ENCODE measurements at regions not wholly inside any gene's neighbourhood (a gene's known extent, or its start where the extent isn't known, plus 50 kb on each side); places are given as distances from the start of the nearest gene placed in this dataset.

DNA sequence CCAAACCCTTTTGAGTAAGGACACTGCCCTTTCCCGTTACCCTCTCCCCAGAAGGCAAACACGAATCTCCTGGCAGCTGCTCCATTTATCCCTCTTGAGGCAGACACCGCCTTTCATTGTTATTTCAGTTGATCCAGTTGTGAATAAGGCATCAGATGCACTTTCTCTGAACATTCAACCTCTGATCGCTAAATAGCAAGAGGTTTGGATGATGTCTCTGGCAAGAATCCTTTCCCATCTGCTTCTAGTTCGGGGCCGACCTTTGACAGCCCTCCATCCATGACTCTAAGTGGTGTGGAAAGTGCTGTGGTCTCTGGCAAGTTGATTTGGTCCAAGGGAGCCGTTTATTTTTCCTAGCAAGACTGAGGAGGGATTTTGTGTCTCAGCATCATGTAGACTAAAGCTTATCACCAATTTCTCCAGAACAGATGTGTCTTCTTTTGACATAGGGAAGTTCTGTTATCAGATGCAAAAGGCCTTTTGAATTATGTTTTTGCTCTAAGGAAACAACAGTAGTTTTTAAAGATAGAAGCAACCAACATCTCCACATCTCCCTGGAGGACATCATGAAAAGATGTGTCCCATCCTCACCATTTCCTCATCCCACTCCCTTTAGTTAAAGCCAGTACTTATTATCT, 123.6 kb downstream of the CCDC34 start:
- no peaks in the 10 kb centered on the region for H3K9me3 ChIP-seq (ENCODE audit: control insufficient read depth, insufficient read depth, low read length)

DNA sequence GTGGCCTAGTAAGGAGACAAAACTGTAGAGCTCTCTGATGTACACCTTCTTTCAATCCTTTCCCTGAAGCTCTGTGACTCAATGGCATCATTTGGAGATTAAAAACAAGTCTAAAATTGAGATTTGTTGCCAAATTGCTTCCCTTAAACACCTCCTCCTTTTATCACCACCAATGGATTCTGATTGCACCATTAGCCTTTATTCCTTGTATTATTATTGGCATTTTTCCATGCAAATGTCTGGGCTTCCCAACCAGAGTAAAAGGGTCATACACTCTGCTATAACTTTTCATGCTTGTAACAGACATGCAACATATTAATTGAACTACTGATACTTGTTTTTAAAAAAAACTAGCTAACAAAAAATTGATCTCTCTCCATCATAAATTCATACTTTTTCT, 124.2 kb downstream of the CCDC34 start:
- Histone ChIP-seq H3K4me3 (ENCODE audit: low read length) (no peak overlapping the region), H3K9me3 (ENCODE audit: control insufficient read depth, insufficient read depth, low read length) (no peaks in the 10 kb centered on the region), H3K27me3 (ENCODE audit: control insufficient read depth, insufficient read depth, low read length) (no peaks in the 10 kb centered on the region), H3K27ac (ENCODE audit: low read length) (no peak overlapping the region), H3K4me1 (ENCODE audit: control insufficient read depth, insufficient read depth, low read length) (no peaks in the 10 kb centered on the region), H3K36me3 (ENCODE audit: control insufficient read depth, insufficient read depth, low read length) (no peaks in the 10 kb centered on the region)
- H3K9me3 Mint-ChIP-seq = peaks cover 4 to 6% of the 10 kb centered on the region in 2 donors
- TF ChIP-seq, protein P1, sequence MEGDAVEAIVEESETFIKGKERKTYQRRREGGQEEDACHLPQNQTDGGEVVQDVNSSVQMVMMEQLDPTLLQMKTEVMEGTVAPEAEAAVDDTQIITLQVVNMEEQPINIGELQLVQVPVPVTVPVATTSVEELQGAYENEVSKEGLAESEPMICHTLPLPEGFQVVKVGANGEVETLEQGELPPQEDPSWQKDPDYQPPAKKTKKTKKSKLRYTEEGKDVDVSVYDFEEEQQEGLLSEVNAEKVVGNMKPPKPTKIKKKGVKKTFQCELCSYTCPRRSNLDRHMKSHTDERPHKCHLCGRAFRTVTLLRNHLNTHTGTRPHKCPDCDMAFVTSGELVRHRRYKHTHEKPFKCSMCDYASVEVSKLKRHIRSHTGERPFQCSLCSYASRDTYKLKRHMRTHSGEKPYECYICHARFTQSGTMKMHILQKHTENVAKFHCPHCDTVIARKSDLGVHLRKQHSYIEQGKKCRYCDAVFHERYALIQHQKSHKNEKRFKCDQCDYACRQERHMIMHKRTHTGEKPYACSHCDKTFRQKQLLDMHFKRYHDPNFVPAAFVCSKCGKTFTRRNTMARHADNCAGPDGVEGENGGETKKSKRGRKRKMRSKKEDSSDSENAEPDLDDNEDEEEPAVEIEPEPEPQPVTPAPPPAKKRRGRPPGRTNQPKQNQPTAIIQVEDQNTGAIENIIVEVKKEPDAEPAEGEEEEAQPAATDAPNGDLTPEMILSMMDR (IDR thresholded peaks at IDR 0.05) = no peak
- H3K27me3 Mint-ChIP-seq (ENCODE audit: low read depth in 2 of 2) = peaks cover 0 to 5% of the 10 kb centered on the region in 2 donors
- no peak overlapping the region for H3K27ac Mint-ChIP-seq
- ATAC-seq (no peak), DNase-seq (no peak)
- no peak overlapping the region for H3K4me3 Mint-ChIP-seq
- intact Hi-C loops (cut with micrococcal nuclease) = no loop called here
- H3K4me1 Mint-ChIP-seq = no peaks in the 10 kb centered on the region
- no peaks in the 10 kb centered on the region for H3K36me3 Mint-ChIP-seq

More for the DNA sequence above, 123.6 kb downstream of the CCDC34 start:
- Mint-ChIP-seq H3K4me1 (no peaks in the 10 kb centered on the region), H3K4me3 (no peak overlapping the region), H3K36me3 (no peaks in the 10 kb centered on the region), H3K27ac (no peak overlapping the region), H3K27me3 (ENCODE audit: low read depth in 2 of 2) (peaks cover 0 to 5% of the 10 kb centered on the region in 2 donors), H3K9me3 (peaks cover 4 to 6% of the 10 kb centered on the region in 2 donors)
- intact Hi-C loops (cut with micrococcal nuclease) = no loop called here
- no peaks in the 10 kb centered on the region for H3K27me3 ChIP-seq (ENCODE audit: control insufficient read depth, insufficient read depth, low read length)
- no peaks in the 10 kb centered on the region for H3K4me1 ChIP-seq (ENCODE audit: control insufficient read depth, insufficient read depth, low read length)
- H3K27ac ChIP-seq (ENCODE audit: low read length) = no peak overlapping the region
- TF ChIP-seq, protein P1 (IDR thresholded peaks at IDR 0.05) = no peak
- no peak overlapping the region for H3K4me3 ChIP-seq (ENCODE audit: low read length)
- WGBS (ENCODE audit: insufficient coverage) = 71% methylated on average over 7 of the region's 7 CpGs
- H3K36me3 ChIP-seq (ENCODE audit: control insufficient read depth, insufficient read depth, low read length) = no peaks in the 10 kb centered on the region
- DNase-seq = no peak
- ATAC-seq = no peak

DNA sequence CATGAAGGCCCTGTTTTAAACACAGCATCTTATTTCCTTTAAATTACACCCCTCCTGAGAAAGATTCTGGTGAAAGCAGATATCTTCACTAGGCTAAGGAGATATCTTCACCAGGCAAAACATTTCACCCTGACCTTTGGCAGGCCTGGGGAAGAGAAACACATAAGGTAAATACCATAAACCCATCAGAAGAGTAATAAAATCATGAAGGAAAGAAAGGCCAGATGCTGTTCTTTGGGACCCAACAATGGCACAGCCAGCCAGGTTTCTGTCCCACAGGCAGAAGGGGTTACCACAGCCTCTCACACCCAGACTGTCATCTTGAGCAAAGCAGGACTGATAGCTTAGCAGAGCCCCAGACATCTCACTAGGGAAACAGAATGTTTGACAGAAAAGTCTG, 125.4 kb downstream of the CCDC34 start:
- intact Hi-C loops (cut with micrococcal nuclease) = no loop called here
- no peak for ATAC-seq
- H3K27ac Mint-ChIP-seq = no peak overlapping the region
- no peaks in the 10 kb centered on the region for H3K9me3 ChIP-seq (ENCODE audit: control insufficient read depth, insufficient read depth, low read length)
- no peaks in the 10 kb centered on the region for H3K36me3 Mint-ChIP-seq
- no peaks in the 10 kb centered on the region for H3K4me1 Mint-ChIP-seq
- no peaks in the 10 kb centered on the region for H3K36me3 ChIP-seq (ENCODE audit: control insufficient read depth, insufficient read depth, low read length)
- H3K27me3 Mint-ChIP-seq (ENCODE audit: low read depth in 2 of 2) = peaks cover 0 to 5% of the 10 kb centered on the region in 2 donors
- H3K4me3 Mint-ChIP-seq = no peak overlapping the region
- no peak for DNase-seq
- no peaks in the 10 kb centered on the region for H3K27me3 ChIP-seq (ENCODE audit: control insufficient read depth, insufficient read depth, low read length)
- no peak overlapping the region for H3K27ac ChIP-seq (ENCODE audit: low read length)
- H3K4me3 ChIP-seq (ENCODE audit: low read length) = no peak overlapping the region
- peaks cover 3 to 4% of the 10 kb centered on the region in 2 donors for H3K9me3 Mint-ChIP-seq
- TF ChIP-seq, protein P1 (IDR thresholded peaks at IDR 0.05) = no peak
- H3K4me1 ChIP-seq (ENCODE audit: control insufficient read depth, insufficient read depth, low read length) = no peaks in the 10 kb centered on the region

DNA sequence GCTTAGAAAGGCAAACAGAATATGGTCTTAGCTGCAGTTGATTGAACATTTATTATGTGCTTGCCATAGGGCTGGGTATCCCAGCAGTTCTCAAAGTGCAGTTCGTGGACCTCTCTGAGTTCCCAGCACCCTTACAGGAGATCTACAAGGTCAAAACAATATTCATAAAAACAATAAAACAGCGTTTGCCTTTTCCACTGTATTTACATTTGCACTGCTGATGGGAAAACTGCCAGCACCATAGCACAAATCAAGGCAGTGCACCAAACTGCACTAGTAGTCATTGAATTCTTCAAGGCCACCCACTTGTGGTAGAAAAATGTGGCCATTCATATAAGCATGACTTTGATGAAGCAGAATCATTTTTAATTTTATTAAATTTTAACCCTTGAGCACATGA, 128.1 kb downstream of the CCDC34 start:
- TF ChIP-seq, protein P1 (IDR thresholded peaks at IDR 0.05) = no peak
- no peak overlapping the region for H3K4me3 ChIP-seq (ENCODE audit: low read length)
- H3K9me3 ChIP-seq (ENCODE audit: control insufficient read depth, insufficient read depth, low read length) = no peaks in the 10 kb centered on the region
- intact Hi-C loops (cut with micrococcal nuclease) = no loop called here
- Mint-ChIP-seq H3K4me1 (no peaks in the 10 kb centered on the region), H3K4me3 (no peak overlapping the region), H3K36me3 (no peaks in the 10 kb centered on the region), H3K27me3 (ENCODE audit: low read depth in 2 of 2) (peaks cover 0 to 5% of the 10 kb centered on the region in 2 donors), H3K27ac (no peak overlapping the region), H3K9me3 (peaks cover 2 to 3% of the 10 kb centered on the region in 2 donors)
- H3K36me3 ChIP-seq (ENCODE audit: control insufficient read depth, insufficient read depth, low read length) = no peaks in the 10 kb centered on the region
- no peaks in the 10 kb centered on the region for H3K27me3 ChIP-seq (ENCODE audit: control insufficient read depth, insufficient read depth, low read length)
- ATAC-seq = no peak
- H3K4me1 ChIP-seq (ENCODE audit: control insufficient read depth, insufficient read depth, low read length) = no peaks in the 10 kb centered on the region
- WGBS (ENCODE audit: insufficient coverage) = 79% methylated on average over 2 of the region's 2 CpGs
- no peak for DNase-seq
- no peak overlapping the region for H3K27ac ChIP-seq (ENCODE audit: low read length)
